HG02852 (cell line): ENCODE measurements at regions not wholly inside any gene's neighbourhood (a gene's known extent, or its start where the extent isn't known, plus 50 kb on each side); places are given as distances from the start of the nearest gene placed in this dataset.

Source experiments
- ATAC-seq: cut with Tn5 transposase; IDR thresholded peaks from one replicate; pipeline ENCODE4 v1.9.1; 2021; ENCODE audit warnings: mild to moderate bottlenecking, moderate library complexity; ENCODE audit not compliant: unreplicated experiment

DNA sequence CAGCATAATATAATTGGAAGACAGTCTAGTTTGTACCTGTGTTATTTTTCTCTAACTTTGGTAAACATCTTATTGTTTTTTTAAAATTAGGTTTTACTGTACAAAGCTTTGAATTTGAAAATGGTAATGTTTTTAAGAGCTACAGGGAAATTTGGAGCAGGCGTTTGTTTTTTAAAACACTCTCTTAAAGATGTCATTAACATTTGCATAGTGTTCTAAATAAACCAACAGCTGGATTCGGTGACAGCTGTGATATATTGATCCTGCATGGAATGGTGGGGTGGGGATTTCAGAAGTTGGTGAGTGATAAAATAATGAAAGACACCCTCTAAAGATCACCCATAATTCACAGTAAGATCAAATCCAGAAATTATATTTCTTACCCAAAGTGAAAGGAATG is 97.9 kb upstream of the PRL start:
- no peak for ATAC-seq

DNA sequence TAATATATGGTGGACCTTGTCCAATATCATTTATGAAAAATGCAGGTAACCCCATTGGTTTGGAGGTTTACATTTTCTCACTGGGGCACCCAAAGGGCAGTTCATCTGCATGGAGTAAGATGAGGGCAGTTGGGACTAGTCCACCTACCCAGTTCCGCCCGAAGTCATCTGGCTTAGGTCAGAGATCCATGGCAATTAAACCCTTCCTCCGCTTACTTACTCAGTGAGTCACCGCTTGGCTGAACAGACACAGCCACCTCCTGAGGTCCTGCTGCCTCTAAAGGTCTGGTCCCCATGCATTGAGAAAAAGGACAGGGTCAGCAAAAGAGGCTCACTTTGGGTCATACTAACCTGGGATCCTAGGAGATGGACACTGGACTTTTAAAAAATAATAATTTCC is 102.9 kb upstream of the PRL start:
- no peak for ATAC-seq

DNA sequence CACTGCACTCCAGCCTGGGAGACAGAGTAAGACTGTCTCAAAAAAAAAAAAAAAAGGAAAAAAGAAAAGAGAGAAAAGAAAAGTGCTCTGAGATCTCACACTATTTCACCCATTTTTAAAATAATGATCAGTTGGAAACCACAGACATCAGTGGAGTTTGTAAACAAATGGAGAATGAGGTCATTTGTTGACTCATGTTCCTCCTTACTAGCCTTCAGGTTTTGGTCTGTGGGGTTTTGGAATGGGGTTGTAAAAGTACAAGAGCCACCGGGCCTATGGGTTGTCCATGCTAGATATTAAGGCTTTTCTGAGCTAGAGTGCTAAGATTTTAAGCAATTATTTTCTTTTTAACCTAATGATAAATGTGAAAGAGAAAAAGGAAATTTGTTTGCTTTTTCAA is 104.4 kb upstream of the PRL start:
- no peak for ATAC-seq

DNA sequence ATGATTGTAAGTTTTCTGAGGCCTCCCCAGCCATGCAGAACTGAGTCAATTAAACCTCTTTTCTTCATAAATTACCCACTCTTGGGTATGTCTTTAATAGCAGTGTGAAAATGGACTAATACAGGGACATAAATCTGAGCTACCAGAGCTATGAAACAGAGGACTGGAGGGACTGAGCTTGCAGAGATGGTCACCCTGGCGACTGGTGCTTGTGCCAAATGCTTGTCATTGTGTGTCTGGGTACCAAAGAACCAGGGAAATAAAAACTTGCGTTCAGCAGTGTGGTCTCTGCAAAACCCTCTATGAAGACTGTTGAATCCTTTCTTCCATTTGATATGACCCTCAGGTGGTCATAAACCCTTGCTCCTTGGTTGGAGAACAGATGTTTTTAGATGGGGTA is 105.1 kb upstream of the PRL start:
- ATAC-seq: no peak

- no peak for ATAC-seq
These were observed 112.7 kb upstream of the PRL start for GRCh38 chr6:22409486-22409885.

DNA sequence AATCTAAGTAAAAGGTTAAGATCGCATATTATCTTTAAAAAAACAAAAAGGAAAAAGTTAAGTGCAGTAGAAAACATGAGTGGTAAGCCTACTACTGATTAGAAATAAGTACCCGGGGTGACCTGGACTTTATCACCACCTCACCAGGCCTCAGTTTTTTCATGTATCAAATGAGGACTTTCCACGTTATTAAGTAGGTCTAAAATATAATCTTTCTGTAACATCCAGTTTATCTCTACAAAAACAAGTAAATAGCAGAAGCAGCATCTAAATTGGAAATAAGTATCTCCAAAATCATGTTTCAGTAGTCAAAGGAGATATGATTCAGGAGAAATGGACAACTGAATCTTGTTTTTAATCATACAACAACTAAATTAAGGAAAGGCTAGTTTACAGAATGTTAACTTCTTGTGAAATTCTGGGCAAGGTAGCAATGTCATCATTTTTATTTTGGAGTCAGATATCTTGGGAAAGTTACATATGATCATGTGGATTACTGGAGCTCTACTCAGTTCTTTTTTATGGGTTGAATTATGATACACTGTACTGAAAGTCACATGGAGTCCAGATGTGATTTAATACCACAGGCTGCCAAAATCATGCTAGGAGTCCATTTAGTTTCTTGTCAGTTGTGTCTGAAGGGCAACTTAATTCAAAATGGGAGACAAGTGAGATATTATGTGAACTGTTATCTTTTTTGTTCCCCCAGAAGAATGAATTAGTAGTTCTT is 114.7 kb upstream of the PRL start:
- no peak for ATAC-seq

- no peak for ATAC-seq
These were observed 116.2 kb upstream of the PRL start for GRCh38 chr6:22412994-22413393.

GRCh38 chr6:22413681-22414311 is 117.0 kb upstream of the PRL start:
- no peak for ATAC-seq

- no peak for ATAC-seq
These were observed 121.9 kb upstream of the PRL start for GRCh38 chr6:22418714-22419113.

GRCh38 chr6:22421198-22421597 is 124.4 kb upstream of the PRL start:
- ATAC-seq: no peak

DNA sequence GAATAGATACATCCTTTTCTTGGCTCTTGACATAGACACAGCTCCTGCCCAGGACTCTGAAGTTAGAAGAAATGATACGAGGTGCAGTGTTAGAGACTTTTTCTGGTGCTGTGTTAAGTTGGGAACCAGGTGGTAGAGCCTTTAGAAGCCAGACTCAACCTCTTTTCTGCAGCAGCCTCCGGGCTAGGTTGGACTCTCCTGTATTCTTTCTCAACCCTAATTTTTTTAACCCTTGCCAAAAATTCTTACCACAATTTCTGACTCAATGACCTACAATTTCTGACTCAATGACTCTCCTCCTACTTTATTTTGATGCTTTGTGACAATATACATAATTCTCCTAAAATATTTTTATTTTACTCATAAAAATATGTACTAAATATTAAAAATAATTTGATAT is 127.4 kb upstream of the PRL start:
- no peak for ATAC-seq

DNA sequence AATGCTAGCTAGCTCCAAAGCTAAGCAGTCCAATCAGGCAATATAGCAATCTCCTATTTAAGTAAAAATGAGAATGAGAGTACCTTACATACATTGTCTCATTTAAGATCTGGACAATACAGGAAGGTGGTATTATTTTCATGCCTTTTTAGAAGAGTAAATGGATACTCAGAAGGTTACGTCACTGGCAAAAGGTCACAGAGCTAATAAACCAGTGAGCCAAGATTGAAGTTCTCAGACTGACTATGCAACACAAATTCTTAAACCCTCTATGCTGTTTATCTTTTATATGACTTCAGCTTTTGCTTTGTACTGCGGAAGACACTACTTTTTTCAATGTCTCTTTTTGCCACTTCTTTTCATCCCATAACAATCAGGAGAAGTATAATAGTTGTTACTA is 135.2 kb upstream of the PRL start:
- ATAC-seq: no peak

GRCh38 chr6:22433745-22434144 is 135.6 kb upstream of the HDGFL1 start:
- ATAC-seq: no peak

DNA sequence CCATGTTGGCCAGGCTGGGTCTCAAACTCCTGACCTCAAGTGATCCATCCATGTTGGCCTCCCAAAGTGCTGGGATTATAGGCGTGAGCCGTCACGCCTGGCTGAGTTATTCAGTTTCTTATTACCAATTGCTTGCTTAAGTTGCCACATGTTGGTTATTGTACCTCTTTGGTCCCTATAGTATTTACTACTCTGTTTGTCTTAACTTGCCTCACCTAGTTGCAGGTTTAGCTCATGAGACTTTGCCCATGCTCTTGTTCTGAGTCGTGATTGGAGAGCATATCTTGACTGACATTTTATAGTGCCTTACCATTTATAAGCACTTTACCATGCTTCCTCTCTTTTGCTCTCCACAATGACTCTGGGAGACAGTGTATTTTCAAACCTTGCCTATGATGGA is 134.2 kb upstream of the HDGFL1 start:
- no peak for ATAC-seq

- ATAC-seq: no peak
These were observed 133.2 kb upstream of the HDGFL1 start for GRCh38 chr6:22436134-22436533.

DNA sequence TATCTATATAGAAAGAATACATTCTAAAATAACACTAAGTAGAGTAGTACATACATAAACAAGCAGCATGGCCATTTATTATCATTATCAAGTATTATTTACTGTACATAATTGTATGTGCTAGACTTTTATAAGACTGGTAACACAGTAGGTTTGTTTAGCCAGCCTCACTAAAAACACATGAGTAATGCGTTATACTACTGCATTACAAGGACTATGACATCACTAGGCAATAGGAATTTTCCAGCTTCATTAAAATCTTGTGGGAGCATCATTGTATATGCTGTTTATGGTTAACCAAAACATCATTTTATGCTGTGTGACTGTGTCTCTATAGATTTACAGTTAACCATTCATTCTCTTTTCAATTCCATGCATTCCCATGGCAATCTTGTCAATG is 131.7 kb upstream of the HDGFL1 start:
- ATAC-seq: no peak

GRCh38 chr6:22442826-22443225 is 126.5 kb upstream of the HDGFL1 start:
- no peak for ATAC-seq

GRCh38 chr6:22444330-22444729 is 125.0 kb upstream of the HDGFL1 start:
- ATAC-seq: no peak

DNA sequence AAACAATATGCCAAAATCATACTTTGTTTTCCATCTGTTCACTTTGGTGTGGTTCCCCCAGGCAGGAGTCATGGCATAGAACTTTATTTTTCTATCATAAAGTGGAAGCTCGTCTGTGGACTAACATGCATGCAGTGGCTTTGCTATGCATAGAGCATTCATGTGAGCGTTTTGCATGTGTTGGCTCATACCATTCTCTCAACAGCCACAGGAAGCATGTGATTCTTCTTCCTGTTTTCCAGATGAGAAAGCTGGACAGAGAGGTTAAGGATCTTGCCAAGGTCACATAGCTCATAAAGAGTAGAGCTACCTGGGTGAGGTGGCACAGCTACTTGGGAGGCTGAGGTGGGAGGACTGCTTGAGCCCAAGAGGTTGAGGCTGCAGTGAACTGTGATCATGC is 123.4 kb upstream of the HDGFL1 start:
- no peak for ATAC-seq

GRCh38 chr6:22447249-22448196 is 121.8 kb upstream of the HDGFL1 start:
- ATAC-seq: no peak

- ATAC-seq: no peak
These were observed 121.1 kb upstream of the HDGFL1 start for GRCh38 chr6:22448291-22448711.

GRCh38 chr6:22451962-22452361 is 117.4 kb upstream of the HDGFL1 start:
- ATAC-seq: no peak
